Liver (tissue), 8 donors: ENCODE measurements at regions not wholly inside any gene's neighbourhood (a gene's known extent, or its start where the extent isn't known, plus 50 kb on each side); places are given as distances from the start of the nearest gene placed in this dataset.

ENCODE experiments used
- DNase-seq: peaks from one replicate; pipeline ENCODE4 v3.0.0-alpha.2; 2017; ENCODE audit warnings: low spot score
- H3K27ac ChIP-seq, 2 donors: one replicate each; pipeline ENCODE4 v1.7.0; 2013; ENCODE audit warnings: inconsistent platforms in 2 of 2, low read length in 2 of 2, control low read depth in 1 of 2, low read depth in 1 of 2, mild to moderate bottlenecking in 1 of 2
- H3K27me3 ChIP-seq, 4 donors: one replicate each; pipeline versions ENCODE4 v1.6.1 to v1.7.0; 2013; ENCODE audit warnings: low read length in 3 of 4, inconsistent platforms in 1 of 4, mild to moderate bottlenecking in 1 of 4, moderate library complexity in 1 of 4; ENCODE audit not compliant: control insufficient read depth in 4 of 4, insufficient read depth in 4 of 4
- H3K36me3 ChIP-seq, 4 donors: one replicate each; pipeline versions ENCODE4 v1.6.1 to v1.7.0; 2013; ENCODE audit warnings: low read length in 3 of 4, mild to moderate bottlenecking in 3 of 4, low read depth in 1 of 4, moderate library complexity in 1 of 4; ENCODE audit not compliant: control insufficient read depth in 4 of 4, insufficient read depth in 3 of 4
- H3K4me1 ChIP-seq, 4 donors: one replicate each; pipeline versions ENCODE4 v1.6.1 to v1.7.0; 2013; ENCODE audit warnings: low read length in 3 of 4, mild to moderate bottlenecking in 3 of 4, moderate library complexity in 1 of 4; ENCODE audit not compliant: control insufficient read depth in 4 of 4, insufficient read depth in 4 of 4
- H3K4me3 ChIP-seq, 3 donors: one replicate each; pipeline versions ENCODE4 v1.6.1 to v1.7.0; 2013; ENCODE audit warnings: low read length in 3 of 3, control low read depth in 1 of 3, low read depth in 1 of 3, mild to moderate bottlenecking in 1 of 3
- H3K9ac ChIP-seq, 2 donors: one replicate each; pipeline ENCODE4 v1.7.0; 2013; ENCODE audit warnings: low read length in 2 of 2, mild to moderate bottlenecking in 2 of 2, moderate library complexity in 2 of 2, control low read depth in 1 of 2, low read depth in 1 of 2
- H3K9me3 ChIP-seq, 4 donors: one replicate each; pipeline versions ENCODE4 v1.6.1 to v1.7.0; 2013; ENCODE audit warnings: low read length in 3 of 4; ENCODE audit not compliant: control insufficient read depth in 4 of 4
- EGR1 ChIP-seq, 2 donors: IDR thresholded peaks; 2 replicates each; pipeline ENCODE4 v1.6.1; 2016 to 2018; ENCODE audit warnings: antibody characterized with exemption in 2 of 2, low read depth in 2 of 2
- FOXA1 ChIP-seq: IDR thresholded peaks from 2 replicates; pipeline ENCODE4 v1.6.1; 2016; ENCODE audit warnings: antibody characterized with exemption
- FOXA2 ChIP-seq: IDR thresholded peaks from 2 replicates; pipeline ENCODE4 v1.6.1; 2016; ENCODE audit warnings: antibody characterized with exemption
- GABPA ChIP-seq, 2 donors: IDR thresholded peaks in 1 of 2; conservative IDR thresholded peaks in 1 of 2; 2 replicates each; pipeline ENCODE4 v1.6.1; 2016; ENCODE audit warnings: antibody characterized with exemption in 2 of 2, mild to moderate bottlenecking in 1 of 2, moderate library complexity in 1 of 2
- HNF4A ChIP-seq, 2 donors: conservative IDR thresholded peaks; 2 replicates each; pipeline ENCODE4 v1.6.1; 2016; ENCODE audit warnings: antibody characterized with exemption in 2 of 2, mild to moderate bottlenecking in 2 of 2
- HNF4G ChIP-seq: IDR thresholded peaks from 2 replicates; pipeline ENCODE4 v1.6.1; 2016; ENCODE audit warnings: antibody characterized with exemption
- JUND ChIP-seq, 2 donors: IDR thresholded peaks; 2 replicates each; pipeline ENCODE4 v1.6.1; 2016; ENCODE audit warnings: antibody characterized with exemption in 2 of 2
- NR2F2 ChIP-seq: IDR thresholded peaks from 2 replicates; pipeline ENCODE4 v1.6.1; 2016; ENCODE audit warnings: antibody characterized with exemption
- RAD21 ChIP-seq, 2 donors: IDR thresholded peaks; 2 replicates each; pipeline ENCODE4 v1.6.1; 2016; ENCODE audit warnings: antibody characterized with exemption in 2 of 2, mild to moderate bottlenecking in 2 of 2
- RXRA ChIP-seq, 2 donors: IDR thresholded peaks; 2 replicates each; pipeline ENCODE4 v1.6.1; 2017 to 2018; ENCODE audit warnings: antibody characterized with exemption in 2 of 2, mild to moderate bottlenecking in 1 of 2
- SP1 ChIP-seq: IDR thresholded peaks from 2 replicates; pipeline ENCODE4 v1.6.1; 2018; ENCODE audit warnings: antibody characterized with exemption, mild to moderate bottlenecking
- TAF1 ChIP-seq: conservative IDR thresholded peaks from 2 replicates; pipeline ENCODE4 v1.6.1; 2016; ENCODE audit warnings: antibody characterized with exemption, mild to moderate bottlenecking
- YY1 ChIP-seq: IDR thresholded peaks from 2 replicates; pipeline ENCODE4 v1.6.1; 2016; ENCODE audit warnings: antibody characterized with exemption, mild to moderate bottlenecking
- WGBS: extraction: QIAGEN DNeasy Blood & Tissue Kit; methylation state at CpG from one replicate; pipeline ENCODE4 v1.1.7; 2013; 5-methylcytosine and 5-hydroxymethylcytosine counted together
- TF ChIP-seq, protein P1 (sequence below): IDR thresholded peaks from 2 replicates; pipeline ENCODE4 v1.6.1; 2016; ENCODE audit warnings: antibody characterized with exemption
- TF ChIP-seq, protein P2 (sequence below): IDR thresholded peaks from 2 replicates; pipeline ENCODE4 v1.6.1; 2016; ENCODE audit warnings: antibody characterized with exemption
- TF ChIP-seq, protein P3 (sequence below): IDR thresholded peaks from 2 replicates; pipeline ENCODE4 v1.6.1; 2016; ENCODE audit warnings: antibody characterized with exemption
- TF ChIP-seq, protein P4 (sequence below): fragments of 150-350 bp; IDR thresholded peaks from 2 replicates; pipeline ENCODE4 v1.5.1; 2017; ENCODE audit warnings: improper control_type of control experiment, low read depth, low read length; ENCODE audit not compliant: missing input control
- TF ChIP-seq, protein P5 (sequence below): IDR thresholded peaks from 2 replicates; pipeline ENCODE4 v1.6.1; 2016; ENCODE audit warnings: antibody characterized with exemption, mild to moderate bottlenecking
- donor health status: healthy.
- donor health status: healthy.
- donor health status: healthy.
- donor health status: healthy.
- donor health status: healthy.

DNA sequence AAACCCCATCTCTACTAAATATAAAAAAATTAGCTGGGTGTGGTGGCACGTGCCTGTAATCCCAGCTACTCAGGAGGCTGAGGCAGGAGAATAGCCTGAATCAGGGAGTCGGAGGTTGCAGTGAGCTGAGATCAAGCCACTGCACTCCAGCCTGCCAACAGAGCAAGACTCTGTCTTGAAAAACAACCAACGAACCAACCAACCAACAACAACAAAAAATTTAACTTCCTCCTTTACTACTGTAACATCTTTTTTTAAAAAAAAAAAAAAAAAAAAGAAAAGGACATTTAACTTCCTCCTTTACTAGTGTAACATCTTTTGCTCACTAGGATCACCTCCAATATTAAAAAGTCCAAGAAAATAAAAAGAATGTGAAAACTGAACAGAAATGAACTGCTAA lies 92.3 kb upstream of the TMEM168 start:
- H3K4me1 ChIP-seq: no peaks in the 10 kb centered on the region
- no peak overlapping the region for H3K4me3 ChIP-seq
- TF ChIP-seq, protein P1, sequence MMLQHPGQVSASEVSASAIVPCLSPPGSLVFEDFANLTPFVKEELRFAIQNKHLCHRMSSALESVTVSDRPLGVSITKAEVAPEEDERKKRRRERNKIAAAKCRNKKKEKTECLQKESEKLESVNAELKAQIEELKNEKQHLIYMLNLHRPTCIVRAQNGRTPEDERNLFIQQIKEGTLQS: no peak
- TF ChIP-seq GABPA (IDR thresholded peaks at IDR 0.05 in 1 of 2, conservative IDR thresholded peaks at IDR 0.05 in 1 of 2): no peak
- no peak for TF ChIP-seq TAF1
- no peak for TF ChIP-seq HNF4G
- TF ChIP-seq FOXA2: no peak
- TF ChIP-seq, protein P2, sequence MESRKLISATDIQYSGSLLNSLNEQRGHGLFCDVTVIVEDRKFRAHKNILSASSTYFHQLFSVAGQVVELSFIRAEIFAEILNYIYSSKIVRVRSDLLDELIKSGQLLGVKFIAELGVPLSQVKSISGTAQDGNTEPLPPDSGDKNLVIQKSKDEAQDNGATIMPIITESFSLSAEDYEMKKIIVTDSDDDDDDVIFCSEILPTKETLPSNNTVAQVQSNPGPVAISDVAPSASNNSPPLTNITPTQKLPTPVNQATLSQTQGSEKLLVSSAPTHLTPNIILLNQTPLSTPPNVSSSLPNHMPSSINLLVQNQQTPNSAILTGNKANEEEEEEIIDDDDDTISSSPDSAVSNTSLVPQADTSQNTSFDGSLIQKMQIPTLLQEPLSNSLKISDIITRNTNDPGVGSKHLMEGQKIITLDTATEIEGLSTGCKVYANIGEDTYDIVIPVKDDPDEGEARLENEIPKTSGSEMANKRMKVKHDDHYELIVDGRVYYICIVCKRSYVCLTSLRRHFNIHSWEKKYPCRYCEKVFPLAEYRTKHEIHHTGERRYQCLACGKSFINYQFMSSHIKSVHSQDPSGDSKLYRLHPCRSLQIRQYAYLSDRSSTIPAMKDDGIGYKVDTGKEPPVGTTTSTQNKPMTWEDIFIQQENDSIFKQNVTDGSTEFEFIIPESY: no peak
- TF ChIP-seq NR2F2: no peak
- TF ChIP-seq YY1: no peak
- TF ChIP-seq SP1: no peak
- TF ChIP-seq, protein P3, sequence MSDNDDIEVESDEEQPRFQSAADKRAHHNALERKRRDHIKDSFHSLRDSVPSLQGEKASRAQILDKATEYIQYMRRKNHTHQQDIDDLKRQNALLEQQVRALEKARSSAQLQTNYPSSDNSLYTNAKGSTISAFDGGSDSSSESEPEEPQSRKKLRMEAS: no peak
- TF ChIP-seq HNF4A (conservative IDR thresholded peaks at IDR 0.05): no peak
- TF ChIP-seq, protein P4, sequence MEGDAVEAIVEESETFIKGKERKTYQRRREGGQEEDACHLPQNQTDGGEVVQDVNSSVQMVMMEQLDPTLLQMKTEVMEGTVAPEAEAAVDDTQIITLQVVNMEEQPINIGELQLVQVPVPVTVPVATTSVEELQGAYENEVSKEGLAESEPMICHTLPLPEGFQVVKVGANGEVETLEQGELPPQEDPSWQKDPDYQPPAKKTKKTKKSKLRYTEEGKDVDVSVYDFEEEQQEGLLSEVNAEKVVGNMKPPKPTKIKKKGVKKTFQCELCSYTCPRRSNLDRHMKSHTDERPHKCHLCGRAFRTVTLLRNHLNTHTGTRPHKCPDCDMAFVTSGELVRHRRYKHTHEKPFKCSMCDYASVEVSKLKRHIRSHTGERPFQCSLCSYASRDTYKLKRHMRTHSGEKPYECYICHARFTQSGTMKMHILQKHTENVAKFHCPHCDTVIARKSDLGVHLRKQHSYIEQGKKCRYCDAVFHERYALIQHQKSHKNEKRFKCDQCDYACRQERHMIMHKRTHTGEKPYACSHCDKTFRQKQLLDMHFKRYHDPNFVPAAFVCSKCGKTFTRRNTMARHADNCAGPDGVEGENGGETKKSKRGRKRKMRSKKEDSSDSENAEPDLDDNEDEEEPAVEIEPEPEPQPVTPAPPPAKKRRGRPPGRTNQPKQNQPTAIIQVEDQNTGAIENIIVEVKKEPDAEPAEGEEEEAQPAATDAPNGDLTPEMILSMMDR: no peak
- TF ChIP-seq RXRA (IDR thresholded peaks at IDR 0.05): no peak
- TF ChIP-seq JUND (IDR thresholded peaks at IDR 0.05): no peak
- TF ChIP-seq EGR1 (IDR thresholded peaks at IDR 0.05; ENCODE audit: low read depth in 2 of 2): no peak
- TF ChIP-seq, protein P5, sequence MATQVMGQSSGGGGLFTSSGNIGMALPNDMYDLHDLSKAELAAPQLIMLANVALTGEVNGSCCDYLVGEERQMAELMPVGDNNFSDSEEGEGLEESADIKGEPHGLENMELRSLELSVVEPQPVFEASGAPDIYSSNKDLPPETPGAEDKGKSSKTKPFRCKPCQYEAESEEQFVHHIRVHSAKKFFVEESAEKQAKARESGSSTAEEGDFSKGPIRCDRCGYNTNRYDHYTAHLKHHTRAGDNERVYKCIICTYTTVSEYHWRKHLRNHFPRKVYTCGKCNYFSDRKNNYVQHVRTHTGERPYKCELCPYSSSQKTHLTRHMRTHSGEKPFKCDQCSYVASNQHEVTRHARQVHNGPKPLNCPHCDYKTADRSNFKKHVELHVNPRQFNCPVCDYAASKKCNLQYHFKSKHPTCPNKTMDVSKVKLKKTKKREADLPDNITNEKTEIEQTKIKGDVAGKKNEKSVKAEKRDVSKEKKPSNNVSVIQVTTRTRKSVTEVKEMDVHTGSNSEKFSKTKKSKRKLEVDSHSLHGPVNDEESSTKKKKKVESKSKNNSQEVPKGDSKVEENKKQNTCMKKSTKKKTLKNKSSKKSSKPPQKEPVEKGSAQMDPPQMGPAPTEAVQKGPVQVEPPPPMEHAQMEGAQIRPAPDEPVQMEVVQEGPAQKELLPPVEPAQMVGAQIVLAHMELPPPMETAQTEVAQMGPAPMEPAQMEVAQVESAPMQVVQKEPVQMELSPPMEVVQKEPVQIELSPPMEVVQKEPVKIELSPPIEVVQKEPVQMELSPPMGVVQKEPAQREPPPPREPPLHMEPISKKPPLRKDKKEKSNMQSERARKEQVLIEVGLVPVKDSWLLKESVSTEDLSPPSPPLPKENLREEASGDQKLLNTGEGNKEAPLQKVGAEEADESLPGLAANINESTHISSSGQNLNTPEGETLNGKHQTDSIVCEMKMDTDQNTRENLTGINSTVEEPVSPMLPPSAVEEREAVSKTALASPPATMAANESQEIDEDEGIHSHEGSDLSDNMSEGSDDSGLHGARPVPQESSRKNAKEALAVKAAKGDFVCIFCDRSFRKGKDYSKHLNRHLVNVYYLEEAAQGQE: no peak
- TF ChIP-seq RAD21 (IDR thresholded peaks at IDR 0.05): no peak
- H3K9me3 ChIP-seq: no peaks in the 10 kb centered on the region
- no peak overlapping the region for H3K27ac ChIP-seq
- no peak overlapping the region for H3K9ac ChIP-seq
- no peak for DNase-seq
- WGBS: 84% methylated on average over 3 of the region's 3 CpGs
- no peaks in the 10 kb centered on the region for H3K27me3 ChIP-seq
- H3K36me3 ChIP-seq: no peaks in the 10 kb centered on the region

DNA sequence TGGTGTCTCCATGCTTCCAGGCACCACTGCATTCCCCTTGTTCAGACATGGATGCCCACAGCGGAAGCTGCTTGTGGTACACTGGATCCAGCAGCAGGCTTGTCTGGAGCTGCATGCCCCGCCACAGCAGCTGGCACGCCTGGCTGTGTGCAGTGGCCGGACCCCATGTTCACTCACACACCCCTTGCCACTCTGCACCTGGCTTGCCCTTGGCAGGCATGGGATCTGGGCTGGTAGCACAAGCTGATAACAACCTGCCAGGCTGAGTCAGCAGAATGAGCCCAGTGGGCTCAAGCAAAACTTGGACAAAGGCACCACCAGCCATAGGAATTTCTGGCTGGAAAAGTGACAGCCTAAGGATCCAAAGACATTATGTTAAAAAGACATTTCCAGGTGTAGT lies 91.8 kb upstream of the TMEM168 start:
- WGBS: 85% methylated on average over 4 of the region's 4 CpGs
- Histone ChIP-seq H3K27me3 (no peaks in the 10 kb centered on the region), H3K9me3 (no peaks in the 10 kb centered on the region), H3K27ac (no peak overlapping the region), H3K36me3 (no peaks in the 10 kb centered on the region), H3K9ac (no peak overlapping the region), H3K4me3 (no peak overlapping the region), H3K4me1 (no peaks in the 10 kb centered on the region)
- DNase-seq: no peak
- TF ChIP-seq, protein P2: no peak
- no peak for TF ChIP-seq FOXA2
- no peak for TF ChIP-seq RAD21 (IDR thresholded peaks at IDR 0.05)
- no peak for TF ChIP-seq NR2F2
- TF ChIP-seq, protein P5: no peak
- no peak for TF ChIP-seq FOXA1
- no peak for TF ChIP-seq EGR1 (IDR thresholded peaks at IDR 0.05; ENCODE audit: low read depth in 2 of 2)
- TF ChIP-seq SP1: no peak
- no peak for TF ChIP-seq GABPA (IDR thresholded peaks at IDR 0.05 in 1 of 2, conservative IDR thresholded peaks at IDR 0.05 in 1 of 2)
